ENCODE measurements at regions not wholly inside any gene's neighbourhood (a gene's known extent, or its start where the extent isn't known, plus 50 kb on each side); places are given as distances from the start of the nearest gene placed in this dataset.

- POLR2A ChIA-PET: no interaction called here
These were observed 98.7 kb upstream of the SFSWAP start for GRCh38 chr12:131612092-131612755.

GRCh38 chr12:131613186-131613585 is 97.7 kb upstream of the SFSWAP start:
- H3K4me3 Mint-ChIP-seq: no peak overlapping the region
- ChIA-PET CTCF (no interaction called here), POLR2A (no interaction called here)
- H3K27ac Mint-ChIP-seq: no peak overlapping the region
- H3K27me3 Mint-ChIP-seq: peaks cover 5% of the 10 kb centered on the region
- no peaks in the 10 kb centered on the region for H3K9me3 Mint-ChIP-seq
- DNase-seq: no peak
- intact Hi-C loops (cut with micrococcal nuclease): no loop called here
- peaks cover 15% of the 10 kb centered on the region for H3K4me1 Mint-ChIP-seq (ENCODE audit: low read depth)
- H3K36me3 Mint-ChIP-seq: no peaks in the 10 kb centered on the region

More at GRCh38 chr12:131612092-131612755, 98.7 kb upstream of the SFSWAP start:
- CTCF ChIA-PET: no interaction called here
- H3K4me1 Mint-ChIP-seq (ENCODE audit: low read depth): peaks cover 24% of the 10 kb centered on the region
- H3K27me3 Mint-ChIP-seq: peaks cover 2% of the 10 kb centered on the region
- no peaks in the 10 kb centered on the region for H3K9me3 Mint-ChIP-seq
- DNase-seq: no peak
- intact Hi-C loops (cut with micrococcal nuclease): no loop called here
- H3K36me3 Mint-ChIP-seq: no peaks in the 10 kb centered on the region
- no peak overlapping the region for H3K4me3 Mint-ChIP-seq
- H3K27ac Mint-ChIP-seq: no peak overlapping the region

- Mint-ChIP-seq H3K27ac (no peak overlapping the region), H3K9me3 (no peaks in the 10 kb centered on the region), H3K4me1 (ENCODE audit: low read depth) (peaks cover 10% of the 10 kb centered on the region), H3K36me3 (no peaks in the 10 kb centered on the region), H3K4me3 (no peak overlapping the region), H3K27me3 (peaks cover 6% of the 10 kb centered on the region)
- ChIA-PET POLR2A (no interaction called here), CTCF (no interaction called here)
- DNase-seq: no peak
- intact Hi-C loops (cut with micrococcal nuclease): no loop called here
These were observed 97.2 kb upstream of the SFSWAP start for GRCh38 chr12:131613678-131614077.

GRCh38 chr12:131615326-131616042 is 95.4 kb upstream of the SFSWAP start:
- intact Hi-C loops (cut with micrococcal nuclease): no loop called here

GRCh38 chr12:131616043-131616700 is 94.7 kb upstream of the SFSWAP start:
- CTCF ChIA-PET: no interaction called here
- Mint-ChIP-seq H3K9me3 (no peaks in the 10 kb centered on the region), H3K36me3 (no peaks in the 10 kb centered on the region), H3K27me3 (peaks cover 6% of the 10 kb centered on the region), H3K27ac (no peak overlapping the region), H3K4me1 (ENCODE audit: low read depth) (no peaks in the 10 kb centered on the region), H3K4me3 (no peak overlapping the region)
- no peak for DNase-seq
- intact Hi-C loops (cut with micrococcal nuclease): no loop called here
- POLR2A ChIA-PET: no interaction called here

More at GRCh38 chr12:131615326-131616042, 95.4 kb upstream of the SFSWAP start:
- Mint-ChIP-seq H3K27me3 (peaks cover 6% of the 10 kb centered on the region), H3K36me3 (no peaks in the 10 kb centered on the region), H3K4me3 (no peak overlapping the region), H3K9me3 (no peaks in the 10 kb centered on the region), H3K27ac (no peak overlapping the region), H3K4me1 (ENCODE audit: low read depth) (no peaks in the 10 kb centered on the region)
- ChIA-PET POLR2A (no interaction called here), CTCF (no interaction called here)
- no peak for DNase-seq

- DNase-seq: no peak
- Mint-ChIP-seq H3K9me3 (no peaks in the 10 kb centered on the region), H3K27ac (no peak overlapping the region), H3K27me3 (peaks cover 6% of the 10 kb centered on the region), H3K4me1 (ENCODE audit: low read depth) (no peaks in the 10 kb centered on the region), H3K4me3 (no peak overlapping the region), H3K36me3 (no peaks in the 10 kb centered on the region)
- intact Hi-C loops (cut with micrococcal nuclease): no loop called here
- ChIA-PET POLR2A (no interaction called here), CTCF (no interaction called here)
These were observed 94.2 kb upstream of the SFSWAP start for GRCh38 chr12:131616738-131617137.

GRCh38 chr12:131617179-131617578 is 93.7 kb upstream of the SFSWAP start:
- Mint-ChIP-seq H3K4me3 (no peak overlapping the region), H3K27me3 (peaks cover 6% of the 10 kb centered on the region), H3K9me3 (no peaks in the 10 kb centered on the region), H3K4me1 (ENCODE audit: low read depth) (no peaks in the 10 kb centered on the region), H3K27ac (no peak overlapping the region), H3K36me3 (no peaks in the 10 kb centered on the region)
- intact Hi-C loops (cut with micrococcal nuclease): no loop called here
- ChIA-PET CTCF (no interaction called here), POLR2A (no interaction called here)
- no peak for DNase-seq

GRCh38 chr12:131617596-131618302 is 93.1 kb upstream of the SFSWAP start:
- Mint-ChIP-seq H3K36me3 (no peaks in the 10 kb centered on the region), H3K27ac (no peak overlapping the region), H3K4me3 (no peak overlapping the region), H3K4me1 (ENCODE audit: low read depth) (no peaks in the 10 kb centered on the region), H3K9me3 (no peaks in the 10 kb centered on the region), H3K27me3 (peaks cover 6% of the 10 kb centered on the region)
- intact Hi-C loops (cut with micrococcal nuclease): no loop called here
- ChIA-PET POLR2A (no interaction called here), CTCF (no interaction called here)
- no peak for DNase-seq

GRCh38 chr12:131618303-131618658 is 92.6 kb upstream of the SFSWAP start:
- H3K27me3 Mint-ChIP-seq: peaks cover 6% of the 10 kb centered on the region
- no peaks in the 10 kb centered on the region for H3K9me3 Mint-ChIP-seq
- ChIA-PET POLR2A (no interaction called here), CTCF (no interaction called here)
- intact Hi-C loops (cut with micrococcal nuclease): no loop called here
- no peak for DNase-seq
- H3K27ac Mint-ChIP-seq: no peak overlapping the region
- no peaks in the 10 kb centered on the region for H3K4me1 Mint-ChIP-seq (ENCODE audit: low read depth)
- no peaks in the 10 kb centered on the region for H3K36me3 Mint-ChIP-seq
- no peak overlapping the region for H3K4me3 Mint-ChIP-seq

- ChIA-PET POLR2A (no interaction called here), CTCF (no interaction called here)
- no peak overlapping the region for H3K27ac Mint-ChIP-seq
- no peaks in the 10 kb centered on the region for H3K4me1 Mint-ChIP-seq (ENCODE audit: low read depth)
- H3K27me3 Mint-ChIP-seq: peaks cover 6% of the 10 kb centered on the region
- intact Hi-C loops (cut with micrococcal nuclease): no loop called here
- no peaks in the 10 kb centered on the region for H3K36me3 Mint-ChIP-seq
- no peak overlapping the region for H3K4me3 Mint-ChIP-seq
- H3K9me3 Mint-ChIP-seq: no peaks in the 10 kb centered on the region
- no peak for DNase-seq
These were observed 92.2 kb upstream of the SFSWAP start for GRCh38 chr12:131618701-131619100.

- CTCF ChIA-PET: no interaction called here
- H3K4me1 Mint-ChIP-seq (ENCODE audit: low read depth): no peaks in the 10 kb centered on the region
These were observed 91.7 kb upstream of the SFSWAP start for GRCh38 chr12:131619106-131619642.

GRCh38 chr12:131619736-131620506 is 91.0 kb upstream of the SFSWAP start:
- no peaks in the 10 kb centered on the region for H3K4me1 Mint-ChIP-seq (ENCODE audit: low read depth)
- H3K36me3 Mint-ChIP-seq: no peaks in the 10 kb centered on the region
- POLR2A ChIA-PET: no interaction called here
- H3K27me3 Mint-ChIP-seq: peaks cover 6% of the 10 kb centered on the region
- intact Hi-C loops (cut with micrococcal nuclease): no loop called here
- DNase-seq: no peak
- CTCF ChIA-PET: no interaction called here
- H3K9me3 Mint-ChIP-seq: no peaks in the 10 kb centered on the region
- H3K27ac Mint-ChIP-seq: no peak overlapping the region
- no peak overlapping the region for H3K4me3 Mint-ChIP-seq

More at GRCh38 chr12:131619106-131619642, 91.7 kb upstream of the SFSWAP start:
- H3K27ac Mint-ChIP-seq: no peak overlapping the region
- no peaks in the 10 kb centered on the region for H3K36me3 Mint-ChIP-seq
- POLR2A ChIA-PET: no interaction called here
- H3K9me3 Mint-ChIP-seq: no peaks in the 10 kb centered on the region
- intact Hi-C loops (cut with micrococcal nuclease): no loop called here
- no peak overlapping the region for H3K4me3 Mint-ChIP-seq
- no peak for DNase-seq
- peaks cover 6% of the 10 kb centered on the region for H3K27me3 Mint-ChIP-seq
